Chondrocyte (in vitro differentiated cells): ENCODE measurements at regions not wholly inside any gene's neighbourhood (a gene's known extent, or its start where the extent isn't known, plus 50 kb on each side); places are given as distances from the start of the nearest gene placed in this dataset.

Experiments used
- DNase-seq: peaks from one replicate; pipeline ENCODE4 v3.0.0; 2021; ENCODE audit warnings: mixed read lengths, low spot score
- H3K27ac Mint-ChIP-seq: one replicate; pipeline ENCODE4 v1.8.0; 2021; ENCODE audit warnings: mild to moderate bottlenecking, moderate library complexity, mixed read lengths; ENCODE audit not compliant: unreplicated experiment
- H3K27me3 Mint-ChIP-seq: 2 replicates; pipeline ENCODE4 v1.8.0; 2021; ENCODE audit warnings: low read depth, mixed read lengths
- H3K36me3 Mint-ChIP-seq: 2 replicates; pipeline ENCODE4 v1.8.0; 2021; ENCODE audit warnings: low read depth, mixed read lengths
- H3K4me1 Mint-ChIP-seq: 2 replicates; pipeline ENCODE4 v1.8.0; 2021; ENCODE audit warnings: low read depth, mild to moderate bottlenecking, mixed read lengths
- H3K4me3 Mint-ChIP-seq: one replicate; pipeline ENCODE4 v1.8.0; 2021; ENCODE audit warnings: mild to moderate bottlenecking, moderate library complexity, mixed read lengths; ENCODE audit not compliant: unreplicated experiment
- H3K9me3 Mint-ChIP-seq: 2 replicates; pipeline ENCODE4 v1.8.0; 2021; ENCODE audit warnings: low read depth, mixed read lengths
- CTCF ChIP-seq: fragments of 200-600 bp; sonication (generic); IDR thresholded peaks from 2 replicates; pipeline ENCODE4 v1.5.0; 2021; ENCODE audit warnings: antibody characterized with exemption, mild to moderate bottlenecking, moderate library complexity

DNA sequence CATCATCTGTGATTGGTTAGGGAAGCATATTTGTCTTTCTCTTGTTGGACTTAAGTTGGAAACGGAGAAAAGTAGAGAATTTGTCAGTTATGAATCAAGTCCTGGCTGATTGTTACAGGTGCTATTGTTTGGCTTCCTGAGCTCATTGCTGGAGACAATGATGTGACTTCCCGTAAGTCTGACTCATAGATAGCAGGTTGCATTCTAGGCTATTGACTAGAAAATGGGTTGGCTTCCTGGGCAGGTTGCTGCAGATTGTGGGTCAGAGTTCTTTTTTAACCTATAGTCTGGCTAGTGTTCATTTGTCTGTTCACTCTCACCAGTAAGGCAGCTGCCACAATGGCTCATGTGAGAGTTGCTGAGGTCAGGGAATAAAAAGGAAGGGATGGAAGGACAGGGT, 101.5 kb downstream of the CCNA1 start:
- Mint-ChIP-seq H3K36me3 (no peaks in the 10 kb centered on the region), H3K27ac (no peak overlapping the region), H3K4me1 (no peaks in the 10 kb centered on the region), H3K27me3 (peaks cover 9% of the 10 kb centered on the region), H3K4me3 (no peak overlapping the region), H3K9me3 (peaks cover 11% of the 10 kb centered on the region)
- no peak for DNase-seq
- no peak for TF ChIP-seq CTCF

DNA sequence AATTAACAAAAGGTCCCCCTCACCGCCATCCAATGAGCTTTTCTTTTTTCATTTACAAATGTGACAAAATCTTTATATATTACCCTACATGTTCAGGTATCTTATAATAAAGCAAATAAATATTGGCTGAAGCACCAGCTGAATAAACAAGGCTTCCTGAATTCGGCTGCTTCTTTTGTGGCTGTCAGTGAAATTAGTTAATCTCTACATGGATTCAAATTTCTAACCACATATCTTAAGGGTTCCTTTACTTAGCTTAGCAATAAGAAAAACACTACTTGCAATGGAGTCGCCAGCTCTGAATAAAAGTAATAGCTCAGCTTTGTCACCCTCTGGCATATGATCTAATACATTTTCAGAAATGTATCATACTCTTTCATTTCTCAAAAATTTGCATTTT, 104.3 kb downstream of the CCNA1 start:
- H3K4me1 Mint-ChIP-seq: no peaks in the 10 kb centered on the region
- no peak overlapping the region for H3K27ac Mint-ChIP-seq
- H3K9me3 Mint-ChIP-seq: peaks cover 25% of the 10 kb centered on the region
- peaks cover 5% of the 10 kb centered on the region for H3K27me3 Mint-ChIP-seq
- H3K4me3 Mint-ChIP-seq: no peak overlapping the region
- no peak for DNase-seq
- TF ChIP-seq CTCF: no peak
- no peaks in the 10 kb centered on the region for H3K36me3 Mint-ChIP-seq

GRCh38 chr13:36543671-36544070, 111.4 kb downstream of the CCNA1 start:
- no peaks in the 10 kb centered on the region for H3K4me1 Mint-ChIP-seq
- H3K9me3 Mint-ChIP-seq: peaks cover 16% of the 10 kb centered on the region
- no peak overlapping the region for H3K27ac Mint-ChIP-seq
- no peaks in the 10 kb centered on the region for H3K36me3 Mint-ChIP-seq
- peaks cover 8% of the 10 kb centered on the region for H3K27me3 Mint-ChIP-seq
- no peak overlapping the region for H3K4me3 Mint-ChIP-seq
- TF ChIP-seq CTCF: no peak
- DNase-seq: no peak

- TF ChIP-seq CTCF: no peak
- Mint-ChIP-seq H3K36me3 (no peaks in the 10 kb centered on the region), H3K27ac (no peak overlapping the region)
Observed at GRCh38 chr13:36548129-36548528, 115.8 kb downstream of the CCNA1 start.

DNA sequence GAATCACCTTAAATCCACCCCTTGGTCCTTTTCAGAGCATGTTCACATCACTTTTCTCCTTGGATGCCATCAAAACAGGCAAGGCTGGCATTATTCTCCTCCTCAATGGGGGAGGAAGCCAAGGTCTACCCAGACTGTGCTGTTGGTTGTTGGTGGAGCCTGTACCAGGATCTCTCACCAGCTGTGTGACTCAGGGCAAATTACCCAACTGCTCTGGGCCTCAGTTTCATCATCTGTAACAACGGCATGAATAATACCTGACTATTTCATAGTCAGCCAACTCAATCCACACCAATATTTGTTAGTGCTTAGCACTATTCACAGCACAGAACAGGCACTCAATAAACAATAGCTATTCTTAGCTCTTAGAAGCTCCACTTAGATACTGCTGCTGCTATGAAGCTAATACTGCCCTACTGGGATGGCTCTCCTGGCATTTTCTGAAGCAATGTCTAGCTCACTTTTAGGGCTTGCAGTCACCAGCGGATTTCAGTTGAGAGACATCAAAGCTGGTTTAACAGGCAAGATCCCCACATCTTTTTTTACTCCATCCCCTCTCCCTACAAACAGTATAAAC, 116.9 kb downstream of the CCNA1 start:
- H3K27me3 Mint-ChIP-seq: peaks cover 10% of the 10 kb centered on the region
- H3K27ac Mint-ChIP-seq: no peak overlapping the region
- no peak overlapping the region for H3K4me3 Mint-ChIP-seq
- no peak for TF ChIP-seq CTCF
- DNase-seq: no peak
- H3K9me3 Mint-ChIP-seq: no peaks in the 10 kb centered on the region
- no peaks in the 10 kb centered on the region for H3K4me1 Mint-ChIP-seq
- H3K36me3 Mint-ChIP-seq: no peaks in the 10 kb centered on the region

More at GRCh38 chr13:36548129-36548528, 115.8 kb downstream of the CCNA1 start:
- DNase-seq: no peak
- Mint-ChIP-seq H3K4me1 (no peaks in the 10 kb centered on the region), H3K27me3 (peaks cover 13% of the 10 kb centered on the region), H3K9me3 (no peaks in the 10 kb centered on the region), H3K4me3 (no peak overlapping the region)
